ENCODE measurements at regions not wholly inside any gene's neighbourhood (a gene's known extent, or its start where the extent isn't known, plus 50 kb on each side); places are given as distances from the start of the nearest gene placed in this dataset.

DNA sequence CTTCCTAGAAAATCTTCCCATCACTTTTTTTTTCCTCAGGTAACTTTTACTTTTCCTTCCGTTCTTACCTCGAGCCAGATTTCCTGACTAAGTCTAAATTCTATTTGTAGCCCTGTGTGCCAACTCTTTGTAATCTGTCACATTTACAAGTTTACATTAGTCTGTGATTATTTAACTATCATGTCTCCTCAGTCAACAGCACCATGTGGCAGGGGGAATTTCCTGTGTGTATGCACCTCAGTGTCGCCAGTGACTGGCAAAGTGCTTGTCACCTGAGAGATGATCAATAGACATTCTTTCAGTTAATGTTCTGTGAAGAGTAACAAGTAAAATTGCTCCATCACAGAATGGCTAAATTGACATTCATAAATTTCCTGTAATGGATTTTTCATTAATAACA lies 468.5 kb downstream of the PDGFC start:
- Histone ChIP-seq H3K4me2 (ENCODE audit: insufficient read depth, low read length) (no peak overlapping the region), H3K27ac (ENCODE audit: low read length) (no peak overlapping the region), H3K36me3 (ENCODE audit: insufficient read depth, low read length) (no peaks in the 10 kb centered on the region), H3K4me3 (ENCODE audit: low read depth in 1 of 2, low read length in 2 of 2) (no peak overlapping the region), H3K79me2 (ENCODE audit: insufficient read depth, low read length) (no peaks in the 10 kb centered on the region), H3K9me3 (ENCODE audit: insufficient read depth, low read length, severe bottlenecking) (no peaks in the 10 kb centered on the region), H3K9ac (ENCODE audit: low read depth, low read length) (no peak overlapping the region), H4K20me1 (ENCODE audit: insufficient read depth, low read length) (no peaks in the 10 kb centered on the region), H3K4me1 (ENCODE audit: insufficient read depth, low read length) (no peaks in the 10 kb centered on the region), H2AFZ (ENCODE audit: low read depth, low read length) (no peak overlapping the region), H3K27me3 (ENCODE audit: insufficient read depth, low read length, poor library complexity) (no peaks in the 10 kb centered on the region)
- no peak for TF ChIP-seq EZH2 (IDR thresholded peaks at IDR 0.05; ENCODE audit: borderline replicate concordance, low read depth, low read length, severe bottlenecking)
- TF ChIP-seq, protein P1, sequence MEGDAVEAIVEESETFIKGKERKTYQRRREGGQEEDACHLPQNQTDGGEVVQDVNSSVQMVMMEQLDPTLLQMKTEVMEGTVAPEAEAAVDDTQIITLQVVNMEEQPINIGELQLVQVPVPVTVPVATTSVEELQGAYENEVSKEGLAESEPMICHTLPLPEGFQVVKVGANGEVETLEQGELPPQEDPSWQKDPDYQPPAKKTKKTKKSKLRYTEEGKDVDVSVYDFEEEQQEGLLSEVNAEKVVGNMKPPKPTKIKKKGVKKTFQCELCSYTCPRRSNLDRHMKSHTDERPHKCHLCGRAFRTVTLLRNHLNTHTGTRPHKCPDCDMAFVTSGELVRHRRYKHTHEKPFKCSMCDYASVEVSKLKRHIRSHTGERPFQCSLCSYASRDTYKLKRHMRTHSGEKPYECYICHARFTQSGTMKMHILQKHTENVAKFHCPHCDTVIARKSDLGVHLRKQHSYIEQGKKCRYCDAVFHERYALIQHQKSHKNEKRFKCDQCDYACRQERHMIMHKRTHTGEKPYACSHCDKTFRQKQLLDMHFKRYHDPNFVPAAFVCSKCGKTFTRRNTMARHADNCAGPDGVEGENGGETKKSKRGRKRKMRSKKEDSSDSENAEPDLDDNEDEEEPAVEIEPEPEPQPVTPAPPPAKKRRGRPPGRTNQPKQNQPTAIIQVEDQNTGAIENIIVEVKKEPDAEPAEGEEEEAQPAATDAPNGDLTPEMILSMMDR (IDR thresholded peaks at IDR 0.05; ENCODE audit: borderline replicate concordance, extremely low read depth, low read length, poor library complexity, severe bottlenecking) = no peak
- DNase-seq (no peak), ATAC-seq (ENCODE audit: insufficient read depth, low read depth) (no peak)

DNA sequence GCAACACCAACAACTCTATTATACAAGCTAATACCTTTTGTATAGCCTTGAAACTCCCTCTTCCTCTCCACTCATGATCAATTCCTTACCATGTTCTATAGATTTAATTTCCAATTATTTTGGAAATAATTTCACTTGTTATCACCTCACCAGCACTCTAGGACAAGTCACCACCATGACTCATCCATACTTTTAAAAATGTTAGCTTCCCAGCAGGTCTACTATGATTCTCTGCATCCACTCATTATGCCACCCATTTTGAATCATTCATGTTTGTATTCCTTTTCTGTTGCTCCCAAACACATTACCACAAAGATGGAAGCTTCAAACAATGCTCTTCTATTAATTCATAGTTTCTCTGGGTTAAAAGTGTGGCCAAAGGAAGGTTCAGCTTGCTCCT lies 469.6 kb downstream of the PDGFC start:
- Histone ChIP-seq H3K4me1 (ENCODE audit: insufficient read depth, low read length) (no peaks in the 10 kb centered on the region), H2AFZ (ENCODE audit: low read depth, low read length) (no peak overlapping the region), H3K4me2 (ENCODE audit: insufficient read depth, low read length) (no peak overlapping the region), H3K27me3 (ENCODE audit: insufficient read depth, low read length, poor library complexity) (no peaks in the 10 kb centered on the region), H3K36me3 (ENCODE audit: insufficient read depth, low read length) (no peaks in the 10 kb centered on the region), H3K9ac (ENCODE audit: low read depth, low read length) (no peak overlapping the region), H3K79me2 (ENCODE audit: insufficient read depth, low read length) (no peaks in the 10 kb centered on the region), H3K4me3 (ENCODE audit: low read depth in 1 of 2, low read length in 2 of 2) (no peak overlapping the region), H3K27ac (ENCODE audit: low read length) (no peak overlapping the region), H3K9me3 (ENCODE audit: insufficient read depth, low read length, severe bottlenecking) (no peaks in the 10 kb centered on the region), H4K20me1 (ENCODE audit: insufficient read depth, low read length) (no peaks in the 10 kb centered on the region)
- DNase-seq (no peak), ATAC-seq (ENCODE audit: insufficient read depth, low read depth) (no peak)
- TF ChIP-seq, protein P1 (IDR thresholded peaks at IDR 0.05; ENCODE audit: borderline replicate concordance, extremely low read depth, low read length, poor library complexity, severe bottlenecking) = no peak
- TF ChIP-seq EZH2 (IDR thresholded peaks at IDR 0.05; ENCODE audit: borderline replicate concordance, low read depth, low read length, severe bottlenecking) = no peak

DNA sequence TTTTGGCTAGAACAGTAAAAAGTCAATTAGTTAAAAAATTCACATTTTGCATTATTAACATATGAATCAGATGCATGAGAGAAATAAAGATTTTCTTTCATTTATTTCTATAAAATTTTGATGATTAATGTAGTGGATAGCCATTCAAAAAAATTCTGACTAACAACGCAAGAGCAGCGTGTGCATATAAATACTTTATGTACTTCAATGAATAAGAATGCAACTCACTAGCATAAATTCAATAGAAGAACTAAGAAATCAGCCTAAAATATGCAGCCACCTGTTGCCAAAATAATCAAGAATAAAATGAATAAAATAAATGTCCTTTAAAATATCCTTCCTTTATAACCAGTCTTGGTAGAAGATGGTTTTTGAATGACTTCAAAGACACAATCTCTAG lies 471.9 kb downstream of the PDGFC start:
- no peak overlapping the region for H3K4me2 ChIP-seq (ENCODE audit: insufficient read depth, low read length)

DNA sequence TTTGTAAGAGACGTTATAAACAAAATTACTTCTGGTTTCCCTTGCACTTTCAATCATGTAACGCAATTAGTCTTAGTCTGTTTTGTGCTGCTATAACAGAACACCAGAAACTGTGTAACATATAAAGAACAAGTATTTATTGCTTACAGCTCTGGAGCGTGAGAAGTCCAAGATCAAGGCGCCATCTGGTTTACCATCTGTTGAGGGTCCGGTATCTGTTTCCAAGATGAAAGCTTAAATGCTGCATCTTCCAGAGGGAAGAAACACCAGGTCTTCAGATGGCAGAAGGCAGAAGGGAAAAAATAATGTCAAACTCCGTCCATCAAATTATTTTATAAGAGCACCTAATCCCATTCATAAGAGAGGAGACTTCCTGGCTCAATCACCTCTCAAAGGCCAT lies 474.1 kb downstream of the PDGFC start:
- H3K27me3 ChIP-seq (ENCODE audit: insufficient read depth, low read length, poor library complexity) = no peaks in the 10 kb centered on the region
- H3K27ac ChIP-seq (ENCODE audit: low read length) = no peak overlapping the region
- H3K36me3 ChIP-seq (ENCODE audit: insufficient read depth, low read length) = no peaks in the 10 kb centered on the region
- H3K9me3 ChIP-seq (ENCODE audit: insufficient read depth, low read length, severe bottlenecking) = no peaks in the 10 kb centered on the region
- no peak for ATAC-seq (ENCODE audit: insufficient read depth, low read depth)
- H3K4me2 ChIP-seq (ENCODE audit: insufficient read depth, low read length) = no peak overlapping the region
- H2AFZ ChIP-seq (ENCODE audit: low read depth, low read length) = no peak overlapping the region
- no peaks in the 10 kb centered on the region for H3K4me1 ChIP-seq (ENCODE audit: insufficient read depth, low read length)
- H3K4me3 ChIP-seq (ENCODE audit: low read depth in 1 of 2, low read length in 2 of 2) = no peak overlapping the region
- no peaks in the 10 kb centered on the region for H4K20me1 ChIP-seq (ENCODE audit: insufficient read depth, low read length)
- H3K9ac ChIP-seq (ENCODE audit: low read depth, low read length) = no peak overlapping the region
- TF ChIP-seq, protein P1 (IDR thresholded peaks at IDR 0.05; ENCODE audit: borderline replicate concordance, extremely low read depth, low read length, poor library complexity, severe bottlenecking) = no peak
- no peak for TF ChIP-seq EZH2 (IDR thresholded peaks at IDR 0.05; ENCODE audit: borderline replicate concordance, low read depth, low read length, severe bottlenecking)
- H3K79me2 ChIP-seq (ENCODE audit: insufficient read depth, low read length) = no peaks in the 10 kb centered on the region
- no peak for DNase-seq

More for the DNA sequence above, 471.9 kb downstream of the PDGFC start:
- Histone ChIP-seq H3K4me1 (ENCODE audit: insufficient read depth, low read length) (no peaks in the 10 kb centered on the region), H3K4me3 (ENCODE audit: low read depth in 1 of 2, low read length in 2 of 2) (no peak overlapping the region), H3K27ac (ENCODE audit: low read length) (no peak overlapping the region), H3K36me3 (ENCODE audit: insufficient read depth, low read length) (no peaks in the 10 kb centered on the region), H4K20me1 (ENCODE audit: insufficient read depth, low read length) (no peaks in the 10 kb centered on the region), H3K79me2 (ENCODE audit: insufficient read depth, low read length) (no peaks in the 10 kb centered on the region), H3K9ac (ENCODE audit: low read depth, low read length) (no peak overlapping the region), H2AFZ (ENCODE audit: low read depth, low read length) (no peak overlapping the region), H3K27me3 (ENCODE audit: insufficient read depth, low read length, poor library complexity) (no peaks in the 10 kb centered on the region), H3K9me3 (ENCODE audit: insufficient read depth, low read length, severe bottlenecking) (no peaks in the 10 kb centered on the region)
- ATAC-seq (ENCODE audit: insufficient read depth, low read depth) = no peak
- no peak for DNase-seq
- no peak for TF ChIP-seq EZH2 (IDR thresholded peaks at IDR 0.05; ENCODE audit: borderline replicate concordance, low read depth, low read length, severe bottlenecking)
